IMR-90 (cell line): ENCODE measurements at regions not wholly inside any gene's neighbourhood (a gene's known extent, or its start where the extent isn't known, plus 50 kb on each side); places are given as distances from the start of the nearest gene placed in this dataset.
A peak's percentile ranks its signal among the peaks of the same experiment; 100 is the strongest.

ENCODE experiments used
- BHLHE40 ChIP-seq: fragments of 150-350 bp; IDR thresholded peaks from 2 replicates; pipeline ENCODE4 v1.6.1; 2016; ENCODE audit warnings: mild to moderate bottlenecking, low read depth, low read length
- FOS ChIP-seq: fragments of 150-350 bp; IDR thresholded peaks from 2 replicates; pipeline ENCODE4 v1.6.1; 2016; ENCODE audit warnings: low read depth, low read length
- MAZ ChIP-seq: IDR thresholded peaks from 2 replicates; pipeline ENCODE4 v1.6.1; 2012; ENCODE audit warnings: low read depth, mild to moderate bottlenecking, low read length, improper control_type of control experiment, moderate library complexity, borderline replicate concordance
- POLR2A ChIP-seq: IDR thresholded peaks from 2 replicates; pipeline ENCODE4 v1.6.1; 2012; ENCODE audit warnings: mild to moderate bottlenecking, low read depth, low read length
- RAD21 ChIP-seq: IDR thresholded peaks from 2 replicates; pipeline ENCODE4 v1.6.1; 2012; ENCODE audit warnings: low read length, improper control_type of control experiment
- TF ChIP-seq, protein P1 (sequence below): conservative IDR thresholded peaks from 2 replicates; pipeline ENCODE4 v1.5.1; 2012; ENCODE audit warnings: mild to moderate bottlenecking, low read depth, low read length, improper control_type of control experiment
- TF ChIP-seq, protein P2 (sequence below): fragments of 150-350 bp; IDR thresholded peaks from 2 replicates; pipeline ENCODE4 v1.6.1; 2017; ENCODE audit warnings: mild to moderate bottlenecking, antibody characterized with exemption, low read length, low read depth

DNA sequence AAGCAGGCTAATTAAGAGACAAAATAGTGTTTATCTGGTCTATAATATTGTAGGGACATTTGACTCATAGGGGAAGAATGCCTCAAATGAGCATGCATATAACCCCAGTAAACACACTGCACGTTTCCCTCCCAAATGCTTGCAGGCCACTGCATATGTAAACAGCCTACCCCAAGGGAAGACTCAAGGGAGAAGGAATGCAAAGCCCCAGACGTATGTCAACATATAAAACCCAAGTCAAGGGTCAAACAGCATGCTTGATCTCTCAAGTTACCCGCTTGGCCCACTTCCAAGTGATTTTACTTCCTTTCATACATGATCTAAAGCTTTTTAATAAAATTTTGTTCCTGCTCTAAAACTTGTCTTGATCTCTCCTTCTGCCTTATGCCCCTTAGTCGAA is 1090.0 kb downstream of the OTOL1 start:
- TF ChIP-seq RAD21 (no peak), POLR2A (no peak), BHLHE40 (peak; percentile 88), FOS (no peak), MAZ (no peak)
- TF ChIP-seq, protein P1, sequence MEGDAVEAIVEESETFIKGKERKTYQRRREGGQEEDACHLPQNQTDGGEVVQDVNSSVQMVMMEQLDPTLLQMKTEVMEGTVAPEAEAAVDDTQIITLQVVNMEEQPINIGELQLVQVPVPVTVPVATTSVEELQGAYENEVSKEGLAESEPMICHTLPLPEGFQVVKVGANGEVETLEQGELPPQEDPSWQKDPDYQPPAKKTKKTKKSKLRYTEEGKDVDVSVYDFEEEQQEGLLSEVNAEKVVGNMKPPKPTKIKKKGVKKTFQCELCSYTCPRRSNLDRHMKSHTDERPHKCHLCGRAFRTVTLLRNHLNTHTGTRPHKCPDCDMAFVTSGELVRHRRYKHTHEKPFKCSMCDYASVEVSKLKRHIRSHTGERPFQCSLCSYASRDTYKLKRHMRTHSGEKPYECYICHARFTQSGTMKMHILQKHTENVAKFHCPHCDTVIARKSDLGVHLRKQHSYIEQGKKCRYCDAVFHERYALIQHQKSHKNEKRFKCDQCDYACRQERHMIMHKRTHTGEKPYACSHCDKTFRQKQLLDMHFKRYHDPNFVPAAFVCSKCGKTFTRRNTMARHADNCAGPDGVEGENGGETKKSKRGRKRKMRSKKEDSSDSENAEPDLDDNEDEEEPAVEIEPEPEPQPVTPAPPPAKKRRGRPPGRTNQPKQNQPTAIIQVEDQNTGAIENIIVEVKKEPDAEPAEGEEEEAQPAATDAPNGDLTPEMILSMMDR = no peak
- TF ChIP-seq, protein P2, sequence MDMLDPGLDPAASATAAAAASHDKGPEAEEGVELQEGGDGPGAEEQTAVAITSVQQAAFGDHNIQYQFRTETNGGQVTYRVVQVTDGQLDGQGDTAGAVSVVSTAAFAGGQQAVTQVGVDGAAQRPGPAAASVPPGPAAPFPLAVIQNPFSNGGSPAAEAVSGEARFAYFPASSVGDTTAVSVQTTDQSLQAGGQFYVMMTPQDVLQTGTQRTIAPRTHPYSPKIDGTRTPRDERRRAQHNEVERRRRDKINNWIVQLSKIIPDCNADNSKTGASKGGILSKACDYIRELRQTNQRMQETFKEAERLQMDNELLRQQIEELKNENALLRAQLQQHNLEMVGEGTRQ = no peak
